Left forelimb (tissue), 1 donor: ENCODE measurements at regions not wholly inside any gene's neighbourhood (a gene's known extent, or its start where the extent isn't known, plus 50 kb on each side); places are given as distances from the start of the nearest gene placed in this dataset.
"Not testable (repeated sequence)": the region's sequence is repeated elsewhere in the genome, so short reads cannot be mapped to it uniquely, and the experiment has no call there.

Experiments
- DNase-seq: peaks from one replicate; pipeline ENCODE4 v3.0.0-alpha.2; 2018; ENCODE audit warnings: low spot score

DNA sequence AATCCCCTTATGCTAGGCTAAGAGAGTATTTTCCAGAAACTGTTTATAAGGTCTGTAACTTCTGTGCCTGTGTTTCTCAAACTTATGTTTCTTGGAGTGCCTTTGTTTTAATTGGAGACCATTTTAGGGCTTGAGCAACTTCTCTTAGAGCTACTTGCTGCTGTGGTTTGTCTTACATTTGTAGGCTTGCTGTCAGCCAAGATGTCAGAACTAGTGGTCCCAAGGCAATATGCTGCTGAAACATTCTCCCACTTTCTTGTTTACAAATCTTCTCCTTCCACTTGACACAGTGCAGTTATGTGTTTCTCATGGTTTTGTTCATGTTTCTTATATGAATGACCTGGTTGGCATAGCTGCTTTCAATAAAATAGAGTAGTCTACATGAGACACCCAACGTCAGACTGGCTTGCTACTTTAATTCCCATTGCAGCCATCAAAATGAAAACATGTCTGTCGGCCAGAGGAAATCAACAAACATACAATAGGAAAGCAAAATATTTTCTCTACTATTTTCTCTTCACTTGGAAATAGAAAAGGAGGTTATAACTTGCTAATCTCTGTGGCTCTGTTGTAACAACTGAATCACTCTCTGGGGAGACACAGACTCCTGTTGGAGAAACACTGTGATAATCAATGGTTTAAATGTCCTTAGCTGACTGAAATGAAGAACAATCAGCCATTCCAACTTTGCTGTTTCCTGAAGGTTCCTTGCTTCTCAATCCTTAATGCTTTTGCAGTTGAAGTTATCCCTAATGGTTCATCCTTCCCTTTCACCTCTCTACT lies 426.4 kb downstream of the PDGFC start:
- DNase-seq: no peak

GRCh38 chr4:156539376-156539775 lies 432.2 kb downstream of the PDGFC start:
- no peak for DNase-seq

DNA sequence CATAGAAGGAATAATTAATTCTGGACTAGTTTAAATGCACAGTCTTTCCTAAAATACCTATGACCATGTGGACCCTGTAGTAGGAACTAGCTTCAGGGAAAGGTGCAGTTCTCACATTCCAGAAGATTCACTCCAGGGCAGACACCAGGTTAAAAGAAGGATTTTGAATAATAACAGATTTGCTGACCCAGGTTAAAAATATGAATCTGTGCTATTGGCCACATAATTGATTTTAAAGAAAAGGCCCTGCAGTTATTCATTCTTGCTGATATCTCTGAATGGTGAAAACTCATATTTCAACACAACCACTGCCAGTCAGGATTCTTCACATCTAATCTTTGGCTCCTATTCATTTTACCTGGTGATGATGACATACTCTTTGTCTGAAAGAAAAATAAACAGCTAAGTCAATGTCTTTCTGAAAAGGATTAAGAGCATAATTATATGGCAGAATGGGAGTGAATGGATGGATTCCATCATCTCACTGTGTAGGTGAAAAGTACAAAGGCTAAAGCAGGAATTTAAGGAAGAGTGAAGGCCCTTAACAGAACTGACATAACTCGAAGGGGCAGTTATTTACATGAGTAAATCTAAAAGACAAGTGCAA lies 432.8 kb downstream of the PDGFC start:
- no peak for DNase-seq

DNA sequence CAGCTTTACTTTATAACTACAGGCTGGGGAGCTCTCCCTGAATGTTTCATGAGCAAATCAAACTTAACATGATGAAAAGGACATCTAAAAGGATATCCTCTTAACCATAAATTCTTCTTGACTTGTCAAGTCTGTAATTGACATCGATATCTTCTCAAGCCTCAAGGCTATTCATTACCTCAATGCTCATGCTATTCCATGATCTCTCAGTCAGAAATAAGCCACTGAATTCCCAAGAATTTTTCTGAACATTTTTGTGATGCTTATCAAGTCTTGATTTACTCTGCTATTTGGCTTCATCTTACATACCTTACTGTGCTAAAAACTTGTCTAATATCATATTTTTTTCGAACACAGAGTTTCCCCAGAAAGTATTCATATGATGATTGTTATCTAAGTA lies 433.4 kb downstream of the PDGFC start:
- no peak for DNase-seq

GRCh38 chr4:156537286-156537685 lies 434.3 kb downstream of the PDGFC start:
- no peak for DNase-seq

GRCh38 chr4:156536661-156537060 lies 434.9 kb downstream of the PDGFC start:
- DNase-seq: no peak

- DNase-seq: no peak
Measured at GRCh38 chr4:156534205-156534604, 437.4 kb downstream of the PDGFC start.

DNA sequence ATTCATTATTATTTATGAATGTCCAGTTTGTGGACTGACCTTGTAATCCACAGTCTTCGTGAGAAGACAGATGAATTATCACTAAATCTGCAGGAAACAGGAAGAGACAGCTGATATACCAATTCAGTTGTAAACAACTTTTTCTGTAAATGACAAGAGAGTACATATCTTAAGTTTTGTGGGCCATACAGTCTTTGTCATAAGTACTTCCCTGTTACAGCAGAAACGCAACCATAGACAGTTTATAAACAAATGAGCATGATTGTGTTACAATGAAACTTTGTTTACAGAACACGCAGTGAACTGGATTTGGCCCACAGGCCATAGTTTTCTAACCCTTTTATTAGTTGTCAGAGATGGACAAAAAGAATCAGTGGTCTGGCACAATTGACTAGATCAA lies 443.4 kb downstream of the PDGFC start:
- DNase-seq: no peak

DNA sequence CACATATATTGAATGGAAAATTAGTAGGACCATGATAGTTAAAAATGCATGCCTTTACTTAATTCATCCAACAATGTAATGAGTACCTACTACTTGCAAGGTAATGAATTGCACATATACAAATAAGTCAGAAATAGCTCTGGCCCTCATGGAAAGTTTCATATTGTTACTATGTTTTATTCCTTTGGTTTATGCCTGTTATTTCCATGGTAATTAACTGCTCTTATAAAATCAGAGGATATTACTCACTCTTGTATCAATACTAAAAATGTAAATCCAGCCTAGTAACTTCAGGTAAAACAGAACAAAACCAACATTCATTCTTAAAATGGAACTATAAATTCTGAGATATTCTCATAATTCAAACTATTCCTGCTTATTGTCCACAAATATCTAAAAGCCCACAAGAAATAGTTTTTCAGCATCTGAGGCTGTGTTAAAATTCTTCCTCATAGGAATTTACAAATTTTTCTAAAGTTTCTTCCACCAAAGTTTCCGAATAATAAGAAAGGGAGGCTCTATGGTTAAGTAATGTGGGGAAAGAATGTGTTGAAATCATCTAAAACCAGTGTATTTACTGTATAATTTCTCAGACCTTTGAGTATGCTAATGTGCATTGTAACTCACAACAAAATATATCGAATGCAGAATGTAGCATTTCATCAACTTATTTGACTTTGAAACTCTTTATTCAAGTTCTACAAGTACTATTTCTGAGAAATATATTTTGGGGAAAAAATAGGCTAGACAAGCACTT lies 444.2 kb downstream of the PDGFC start:
- DNase-seq: no peak

- no peak for DNase-seq
Measured at GRCh38 chr4:156523991-156524390, 447.6 kb downstream of the PDGFC start.

GRCh38 chr4:156523492-156523891 lies 448.1 kb downstream of the PDGFC start:
- DNase-seq: no peak

GRCh38 chr4:156521631-156522030 lies 450.0 kb downstream of the PDGFC start:
- DNase-seq: no peak

DNA sequence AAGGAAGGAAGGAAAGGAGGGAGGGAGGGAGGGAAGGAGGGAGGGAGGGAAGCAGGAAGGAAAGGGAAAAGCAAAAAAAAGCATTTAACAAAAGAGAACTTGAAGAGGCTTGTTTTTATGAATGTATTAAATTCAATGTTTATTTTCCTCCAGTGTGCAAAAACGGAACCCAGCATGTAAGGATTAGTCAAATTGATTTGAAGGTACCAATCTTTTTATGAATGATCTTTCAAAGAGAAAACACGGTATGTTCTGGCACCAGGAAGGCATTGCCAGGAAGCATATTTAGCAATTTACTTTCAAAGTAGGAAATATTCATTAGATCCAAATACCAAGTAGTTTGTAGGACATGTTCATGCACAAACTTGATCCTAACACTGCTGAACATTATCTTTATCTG lies 453.6 kb downstream of the PDGFC start:
- no peak for DNase-seq

- no peak for DNase-seq
Measured at GRCh38 chr4:156517546-156517945, 454.1 kb downstream of the PDGFC start.

GRCh38 chr4:156516698-156517097 lies 454.9 kb downstream of the PDGFC start:
- no peak for DNase-seq

DNA sequence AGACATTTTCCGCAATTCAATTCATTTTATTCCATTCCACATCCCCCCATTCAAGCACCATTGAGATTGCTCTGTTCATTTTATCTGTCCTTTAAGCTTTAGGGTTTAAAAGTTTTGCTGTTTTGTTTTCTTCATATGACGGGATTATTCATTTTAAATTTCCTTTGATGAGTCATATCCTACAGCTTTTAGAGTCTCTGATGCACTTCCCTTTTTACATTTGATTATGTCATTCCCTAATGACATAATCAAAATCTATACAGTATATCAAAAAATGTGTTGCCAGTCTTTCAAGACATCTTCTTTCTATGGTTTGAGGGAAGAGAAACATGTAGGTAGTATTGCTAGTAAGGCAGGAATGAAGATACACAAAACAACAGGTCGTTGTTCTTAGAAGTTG lies 456.3 kb downstream of the PDGFC start:
- DNase-seq: no peak

DNA sequence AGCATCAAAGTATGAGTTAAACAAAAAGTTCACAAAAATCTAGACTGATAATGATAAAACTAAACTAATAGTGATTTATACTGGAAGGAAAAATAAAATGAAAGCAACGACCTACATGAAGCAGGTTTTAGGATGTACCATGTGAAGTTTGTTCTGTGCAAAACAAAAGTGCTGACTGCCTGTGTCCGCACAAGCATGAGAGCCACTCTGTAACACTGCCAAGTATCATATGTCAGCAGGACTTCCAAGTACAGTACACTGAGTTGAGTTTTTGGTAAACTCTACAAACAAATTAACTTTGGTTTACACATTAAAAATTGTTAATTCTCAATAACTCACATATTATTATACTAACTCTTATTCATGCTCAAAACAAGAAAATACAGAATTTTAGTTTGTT lies 459.0 kb downstream of the PDGFC start:
- no peak for DNase-seq

DNA sequence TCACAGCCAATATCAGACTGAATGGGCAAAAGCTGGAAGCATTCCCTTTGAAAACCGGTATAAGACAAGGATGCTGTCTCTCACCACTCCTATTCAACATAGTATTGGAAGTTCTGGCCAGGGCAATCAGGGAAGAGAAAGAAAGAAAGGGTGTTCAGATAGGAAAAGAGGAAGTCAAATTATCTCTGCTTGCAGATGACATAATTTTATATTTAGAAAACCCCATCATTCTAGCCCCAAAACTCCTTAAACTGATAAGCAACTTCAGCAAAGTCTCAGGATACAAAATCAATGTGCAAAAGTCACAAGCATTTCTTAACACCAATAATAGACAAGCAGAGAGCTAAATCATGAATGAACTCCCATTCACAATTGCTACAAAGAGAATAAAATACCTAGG lies 461.7 kb downstream of the PDGFC start:
- DNase-seq: not testable (repeated sequence)

DNA sequence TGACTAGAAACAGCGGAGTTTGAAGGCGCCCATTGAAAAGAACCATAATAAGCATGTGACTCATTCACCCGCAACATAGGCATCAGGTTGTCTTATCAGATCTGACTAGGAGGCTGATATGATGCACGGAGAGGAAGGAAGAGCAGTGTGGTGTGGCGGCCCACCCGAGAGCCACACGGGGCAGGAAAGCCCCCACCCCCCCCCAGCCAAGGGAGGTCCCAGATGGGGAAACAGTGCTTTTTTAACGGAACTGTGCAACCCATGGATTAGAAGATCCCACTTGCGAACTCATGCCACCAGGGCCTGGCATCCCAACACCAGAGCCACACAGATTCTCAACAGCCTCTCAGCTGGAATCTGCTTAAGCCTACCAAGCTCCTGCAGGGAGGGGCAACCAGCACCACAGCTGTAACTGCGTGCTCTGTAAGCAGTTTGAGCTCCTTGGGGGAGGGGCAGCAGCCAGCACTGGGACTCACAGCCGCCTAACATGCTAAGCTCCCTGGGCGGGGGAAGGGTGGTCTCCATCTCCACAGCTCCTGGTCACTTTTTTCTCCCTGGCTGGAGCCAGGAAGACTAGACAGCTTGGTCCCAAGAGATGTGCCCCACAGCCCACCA lies 466.2 kb downstream of the PDGFC start:
- no peak for DNase-seq

DNA sequence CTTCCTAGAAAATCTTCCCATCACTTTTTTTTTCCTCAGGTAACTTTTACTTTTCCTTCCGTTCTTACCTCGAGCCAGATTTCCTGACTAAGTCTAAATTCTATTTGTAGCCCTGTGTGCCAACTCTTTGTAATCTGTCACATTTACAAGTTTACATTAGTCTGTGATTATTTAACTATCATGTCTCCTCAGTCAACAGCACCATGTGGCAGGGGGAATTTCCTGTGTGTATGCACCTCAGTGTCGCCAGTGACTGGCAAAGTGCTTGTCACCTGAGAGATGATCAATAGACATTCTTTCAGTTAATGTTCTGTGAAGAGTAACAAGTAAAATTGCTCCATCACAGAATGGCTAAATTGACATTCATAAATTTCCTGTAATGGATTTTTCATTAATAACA lies 468.5 kb downstream of the PDGFC start:
- DNase-seq: no peak

DNA sequence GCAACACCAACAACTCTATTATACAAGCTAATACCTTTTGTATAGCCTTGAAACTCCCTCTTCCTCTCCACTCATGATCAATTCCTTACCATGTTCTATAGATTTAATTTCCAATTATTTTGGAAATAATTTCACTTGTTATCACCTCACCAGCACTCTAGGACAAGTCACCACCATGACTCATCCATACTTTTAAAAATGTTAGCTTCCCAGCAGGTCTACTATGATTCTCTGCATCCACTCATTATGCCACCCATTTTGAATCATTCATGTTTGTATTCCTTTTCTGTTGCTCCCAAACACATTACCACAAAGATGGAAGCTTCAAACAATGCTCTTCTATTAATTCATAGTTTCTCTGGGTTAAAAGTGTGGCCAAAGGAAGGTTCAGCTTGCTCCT lies 469.6 kb downstream of the PDGFC start:
- no peak for DNase-seq

- no peak for DNase-seq
Measured at GRCh38 chr4:156499684-156500083, 471.9 kb downstream of the PDGFC start.

- DNase-seq: no peak
Measured at GRCh38 chr4:156497486-156497885, 474.1 kb downstream of the PDGFC start.
